PC-3 (cell line): ENCODE measurements at regions not wholly inside any gene's neighbourhood (a gene's known extent, or its start where the extent isn't known, plus 50 kb on each side); places are given as distances from the start of the nearest gene placed in this dataset.

ENCODE experiments used
- EZH2 ChIP-seq: fragments of 300-600 bp; sonication (generic); IDR thresholded peaks from one replicate; pipeline ENCODE4 v1.6.1; 2017; ENCODE audit warnings: antibody characterized with exemption, mild to moderate bottlenecking, low read length; ENCODE audit not compliant: unreplicated experiment
- EZH2phosphoT487 ChIP-seq: fragments of 300-600 bp; sonication (generic); IDR thresholded peaks from 2 replicates; pipeline ENCODE4 v1.6.1; 2018; ENCODE audit warnings: mild to moderate bottlenecking, antibody characterized with exemption, low read length, borderline replicate concordance
- TF ChIP-seq, protein P1 (sequence below): fragments of 300-600 bp; sonication (generic); conservative IDR thresholded peaks from 2 replicates; pipeline ENCODE4 v1.5.1; 2017; ENCODE audit warnings: antibody characterized with exemption, low read depth, mild to moderate bottlenecking, low read length

DNA sequence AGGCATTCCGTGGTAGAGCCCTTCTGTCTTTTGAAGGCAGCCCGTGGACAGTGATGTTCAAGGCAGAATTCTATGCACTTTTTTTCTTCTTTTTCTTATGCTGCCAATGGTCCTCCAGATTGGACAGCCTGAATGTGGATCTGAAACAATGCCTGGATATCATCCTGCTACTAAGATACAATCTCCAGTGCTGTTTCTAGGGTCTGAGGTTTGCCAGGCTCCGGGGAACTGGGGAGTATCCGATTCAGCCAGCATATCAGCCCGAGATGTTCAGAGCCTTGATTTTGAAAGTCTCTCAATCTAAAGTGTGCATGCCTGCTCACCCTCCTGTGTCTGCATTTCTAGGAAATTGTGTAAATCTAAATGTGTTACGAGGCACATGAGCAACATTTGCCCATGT, 103.8 kb upstream of the WWC1 start:
- TF ChIP-seq, protein P1, sequence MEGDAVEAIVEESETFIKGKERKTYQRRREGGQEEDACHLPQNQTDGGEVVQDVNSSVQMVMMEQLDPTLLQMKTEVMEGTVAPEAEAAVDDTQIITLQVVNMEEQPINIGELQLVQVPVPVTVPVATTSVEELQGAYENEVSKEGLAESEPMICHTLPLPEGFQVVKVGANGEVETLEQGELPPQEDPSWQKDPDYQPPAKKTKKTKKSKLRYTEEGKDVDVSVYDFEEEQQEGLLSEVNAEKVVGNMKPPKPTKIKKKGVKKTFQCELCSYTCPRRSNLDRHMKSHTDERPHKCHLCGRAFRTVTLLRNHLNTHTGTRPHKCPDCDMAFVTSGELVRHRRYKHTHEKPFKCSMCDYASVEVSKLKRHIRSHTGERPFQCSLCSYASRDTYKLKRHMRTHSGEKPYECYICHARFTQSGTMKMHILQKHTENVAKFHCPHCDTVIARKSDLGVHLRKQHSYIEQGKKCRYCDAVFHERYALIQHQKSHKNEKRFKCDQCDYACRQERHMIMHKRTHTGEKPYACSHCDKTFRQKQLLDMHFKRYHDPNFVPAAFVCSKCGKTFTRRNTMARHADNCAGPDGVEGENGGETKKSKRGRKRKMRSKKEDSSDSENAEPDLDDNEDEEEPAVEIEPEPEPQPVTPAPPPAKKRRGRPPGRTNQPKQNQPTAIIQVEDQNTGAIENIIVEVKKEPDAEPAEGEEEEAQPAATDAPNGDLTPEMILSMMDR = no peak
- no peak for TF ChIP-seq EZH2
- no peak for TF ChIP-seq EZH2phosphoT487
